Epithelial cell of esophagus (primary cell): ENCODE measurements at regions not wholly inside any gene's neighbourhood (a gene's known extent, or its start where the extent isn't known, plus 50 kb on each side); places are given as distances from the start of the nearest gene placed in this dataset.

Experiments used
- DNase-seq: peaks from one replicate; pipeline ENCODE4 v3.0.0; 2010; ENCODE audit warnings: low read depth
- H3K4me3 ChIP-seq: 2 replicates; pipeline ENCODE4 v1.5.1; 2011; ENCODE audit warnings: mild to moderate bottlenecking, low read length, control low read depth
- CTCF ChIP-seq: IDR thresholded peaks from 2 replicates; pipeline ENCODE4 v1.5.1; 2011; ENCODE audit warnings: low read depth, mild to moderate bottlenecking, low read length, control low read depth, inconsistent platforms; ENCODE audit not compliant: insufficient read depth; ENCODE audit errors: missing control alignments

- no peak overlapping the region for H3K4me3 ChIP-seq
- no peak for DNase-seq
- TF ChIP-seq CTCF = no peak
These were observed 1007.8 kb upstream of the TSPY4 start for GRCh38 chrY:8329431-8329830.

GRCh38 chrY:8329929-8330328, 1007.3 kb upstream of the TSPY4 start:
- TF ChIP-seq CTCF = no peak
- H3K4me3 ChIP-seq = no peak overlapping the region
- no peak for DNase-seq

GRCh38 chrY:8333328-8333727, 1003.9 kb upstream of the TSPY4 start:
- no peak for DNase-seq
- H3K4me3 ChIP-seq = no peak overlapping the region
- no peak for TF ChIP-seq CTCF

- H3K4me3 ChIP-seq = no peak overlapping the region
- no peak for DNase-seq
- TF ChIP-seq CTCF = no peak
These were observed 1001.9 kb upstream of the TSPY4 start for GRCh38 chrY:8335299-8335835.

DNA sequence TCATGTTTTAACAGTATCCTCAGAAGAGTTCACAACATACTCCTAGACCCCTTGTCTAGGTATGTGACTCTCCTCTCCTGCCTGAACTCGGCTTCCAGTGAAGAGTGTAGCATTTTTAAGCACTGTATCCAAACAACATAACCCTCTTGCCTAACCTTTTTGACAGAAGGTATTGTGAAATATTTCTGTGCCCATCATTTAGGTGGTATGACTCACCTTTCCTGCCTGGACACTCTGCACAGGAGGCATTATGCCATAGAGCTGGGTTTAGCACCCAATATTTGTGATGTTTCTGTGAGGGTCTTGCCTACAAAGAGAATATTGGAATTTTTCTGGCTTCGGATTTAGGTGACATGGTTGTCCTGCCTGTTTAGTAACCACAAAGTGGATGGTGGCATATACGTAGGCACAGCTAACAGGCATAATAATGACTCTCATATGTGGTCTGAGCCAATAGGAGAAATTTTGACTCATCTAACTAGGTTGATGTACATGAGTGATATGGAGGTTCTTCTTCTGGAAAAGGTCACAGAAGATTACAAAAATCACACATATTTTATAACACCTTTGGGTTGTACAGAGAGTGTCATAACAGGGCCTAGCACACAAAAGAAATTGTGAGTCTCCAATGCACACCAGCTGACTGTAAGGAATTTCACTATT, 1001.0 kb upstream of the TSPY4 start:
- H3K4me3 ChIP-seq = no peak overlapping the region
- no peak for TF ChIP-seq CTCF
- peak; percentile 55 for DNase-seq

GRCh38 chrY:8341000-8341399, 996.3 kb upstream of the TSPY4 start:
- no peak for TF ChIP-seq CTCF
- DNase-seq = no peak

DNA sequence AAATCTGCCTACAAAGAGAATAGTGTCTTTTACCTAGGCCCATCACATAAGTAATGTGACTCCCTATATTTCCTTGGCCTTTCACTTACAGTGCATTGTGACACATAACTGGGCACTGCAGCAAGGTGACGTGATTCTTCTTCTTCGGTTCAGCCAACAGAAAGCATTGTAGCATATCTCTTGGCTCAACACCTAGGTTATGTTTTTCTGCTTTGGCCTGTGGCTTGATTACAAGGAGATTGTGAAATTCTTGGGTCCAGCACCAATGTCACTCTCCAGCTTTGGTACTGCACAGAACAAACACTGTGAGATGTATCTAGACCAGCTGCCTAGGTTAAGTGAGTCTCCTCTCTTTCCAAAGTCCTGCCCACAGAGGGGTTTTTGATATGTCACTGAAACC, 995.1 kb upstream of the TSPY4 start:
- no peak for TF ChIP-seq CTCF
- no peak overlapping the region for H3K4me3 ChIP-seq
- DNase-seq = no peak

More at GRCh38 chrY:8341000-8341399, 996.3 kb upstream of the TSPY4 start:
- no peak overlapping the region for H3K4me3 ChIP-seq
